Right kidney (tissue), 1 donor: ENCODE measurements at regions not wholly inside any gene's neighbourhood (a gene's known extent, or its start where the extent isn't known, plus 50 kb on each side); places are given as distances from the start of the nearest gene placed in this dataset.

Source experiments
- DNase-seq: peaks from one replicate; pipeline ENCODE4 v3.0.0-alpha.2; 2016

DNA sequence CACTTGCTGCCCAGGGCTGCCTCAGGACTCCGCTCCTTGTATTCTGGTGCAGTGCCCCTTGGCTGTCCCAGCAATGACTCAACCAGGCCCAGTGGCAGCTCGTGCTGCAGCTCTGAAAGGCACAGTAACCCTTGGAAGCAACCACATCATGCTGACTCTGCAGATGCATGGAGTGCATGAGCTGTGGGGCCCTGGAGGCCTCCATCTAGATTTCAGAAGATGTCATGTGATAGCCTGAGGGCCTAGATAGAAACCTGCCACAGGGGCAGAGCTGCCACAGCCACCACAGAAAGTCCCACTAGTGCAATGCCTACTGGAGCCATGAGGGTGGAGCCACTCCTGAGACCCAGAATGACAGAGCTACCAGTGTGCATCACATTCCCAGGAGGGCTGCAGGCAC, 117.1 kb upstream of the SMAD3 start:
- DNase-seq, result no peak

DNA sequence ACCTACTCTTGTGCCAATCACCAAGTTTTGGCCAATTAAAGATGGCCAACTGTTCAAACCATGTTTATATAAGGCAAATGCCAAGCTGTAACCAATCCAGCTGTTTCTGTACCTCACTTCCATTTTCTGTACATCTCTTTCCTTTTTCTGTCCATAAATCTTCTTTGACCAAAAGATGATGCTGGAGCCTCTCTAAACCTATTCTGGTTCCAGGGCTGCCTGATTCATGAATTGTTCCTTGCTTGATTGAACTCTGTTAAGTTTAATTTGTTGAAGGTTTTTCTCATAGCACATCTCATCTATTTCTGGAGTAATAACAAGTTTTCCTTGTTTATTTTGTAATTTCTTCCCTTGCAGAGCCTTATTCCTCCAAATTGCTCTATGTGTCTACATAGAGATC, 115.3 kb upstream of the SMAD3 start:
- DNase-seq, result no peak

DNA sequence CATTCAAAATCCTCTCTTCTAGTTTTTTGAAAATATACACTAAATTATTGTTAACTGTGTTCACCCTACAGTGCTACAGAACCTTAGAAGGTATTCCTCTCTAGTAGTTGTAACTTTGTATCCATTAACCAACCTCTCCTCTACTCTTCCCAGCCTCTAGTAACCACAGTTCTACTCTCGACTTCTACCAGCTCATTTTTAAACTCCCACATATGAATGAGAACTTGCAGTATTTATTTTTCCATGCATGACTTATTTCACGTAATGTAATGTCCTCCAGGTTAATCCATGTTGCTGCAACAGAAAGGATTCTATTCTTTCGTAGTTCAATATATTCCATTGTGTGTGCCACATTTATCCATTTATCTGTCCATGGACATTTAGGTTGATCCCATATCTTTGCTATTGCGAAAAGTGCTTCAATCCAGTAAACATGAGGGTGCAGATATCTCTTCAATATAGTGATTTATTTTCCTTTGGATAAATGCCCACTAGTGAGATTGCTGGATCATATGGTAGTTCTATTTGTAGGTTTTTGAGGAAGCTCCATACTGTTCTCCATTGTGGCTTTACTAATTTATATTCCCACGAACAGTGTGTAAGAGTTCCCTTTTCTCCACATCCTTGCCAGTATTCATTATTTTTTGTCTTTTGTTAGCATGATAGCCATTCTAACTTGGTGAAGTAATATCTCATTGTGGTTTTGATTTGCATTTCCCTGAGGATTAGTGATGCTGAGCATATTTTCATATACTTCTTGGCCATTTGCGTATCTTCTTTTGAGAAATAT, 113.7 kb upstream of the SMAD3 start:
- DNase-seq, result no peak

DNA sequence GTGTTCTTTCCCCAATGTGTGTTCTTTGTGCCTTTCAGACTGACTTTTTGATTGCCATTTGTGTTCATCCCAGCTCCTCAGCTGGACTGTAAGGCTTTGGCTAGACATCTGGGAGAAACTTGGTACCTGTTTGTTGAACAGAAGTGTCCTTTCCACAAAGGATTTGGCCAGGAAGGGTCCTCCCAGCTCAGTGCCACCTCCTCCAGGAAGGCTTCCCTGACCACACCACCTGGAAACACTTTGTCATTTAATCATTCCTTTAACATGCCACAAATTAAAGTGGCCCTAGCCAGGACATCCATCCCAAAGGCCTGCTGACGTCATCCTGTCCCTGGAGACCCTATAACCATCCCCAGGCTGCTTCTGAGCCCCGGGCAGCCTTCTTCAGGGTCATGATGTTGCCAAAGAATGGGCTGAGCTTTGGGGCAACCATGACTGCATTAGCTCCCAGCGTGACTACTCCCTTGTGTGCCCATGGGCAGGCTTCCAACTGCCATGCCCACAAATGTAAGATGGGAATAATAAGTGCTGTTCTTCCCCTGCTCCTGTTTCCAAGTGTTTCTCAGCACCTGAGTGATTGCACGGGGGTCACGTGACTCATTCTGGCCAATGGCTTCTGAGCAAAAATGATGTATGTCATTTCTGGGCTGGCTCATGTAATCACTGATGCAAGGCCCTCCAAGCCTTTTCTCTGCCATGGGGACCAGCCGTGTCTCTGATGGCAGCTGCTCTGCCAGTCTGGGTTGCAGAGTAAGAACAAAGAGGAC, 112.5 kb upstream of the SMAD3 start:
- no peak for DNase-seq

DNA sequence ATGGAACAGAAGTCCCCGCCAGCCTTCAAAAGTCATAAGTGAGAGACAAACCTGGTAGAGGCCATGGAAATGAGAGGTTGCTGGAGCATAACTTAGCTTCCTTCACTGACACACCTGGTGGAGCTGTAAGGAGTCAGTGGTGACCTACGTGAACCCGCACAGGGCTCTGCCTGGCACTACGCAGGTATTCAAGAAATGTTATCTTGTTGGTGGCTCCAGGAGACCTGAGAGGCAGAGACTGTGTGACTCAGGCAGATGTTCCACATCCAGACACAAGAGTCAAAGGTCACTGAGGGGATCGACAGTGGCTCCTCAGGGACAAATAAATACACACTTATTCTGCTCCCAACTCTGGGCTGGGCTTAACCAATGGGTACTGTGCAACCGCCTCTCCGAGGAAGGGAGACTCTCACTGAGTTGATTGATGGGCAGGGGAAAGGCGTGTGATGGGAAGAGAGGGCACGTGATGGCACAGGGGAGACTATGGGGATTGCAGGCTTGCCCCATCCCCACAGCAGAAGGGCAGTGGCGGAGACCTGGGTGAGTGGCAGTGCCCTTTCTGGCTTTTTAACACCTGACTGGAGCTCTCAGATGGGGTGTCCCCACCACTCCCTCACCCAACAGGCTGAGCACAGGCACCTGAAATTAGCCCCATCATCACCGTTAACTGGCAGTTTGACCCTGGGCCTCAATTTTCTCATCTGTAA, 111.7 kb upstream of the SMAD3 start:
- no peak for DNase-seq

DNA sequence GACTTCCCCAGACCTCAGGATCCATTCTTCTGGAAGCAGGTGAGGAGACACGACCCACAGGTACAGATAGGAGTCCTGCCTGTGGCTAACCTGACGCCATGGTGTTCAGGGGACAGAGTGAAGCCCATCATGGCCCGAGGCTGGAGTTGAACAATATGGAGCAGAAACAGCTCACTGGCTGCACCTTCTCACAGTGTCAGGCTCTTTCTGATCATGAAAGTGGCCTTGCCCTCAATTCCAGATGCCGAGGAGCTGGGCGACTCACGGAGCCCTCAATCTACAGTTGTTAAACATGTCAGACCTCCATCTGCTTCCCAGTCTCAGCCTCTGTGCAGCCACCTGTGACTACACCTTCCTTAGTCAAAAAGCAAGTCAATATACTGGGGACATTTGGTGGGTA, 110.8 kb upstream of the SMAD3 start:
- no peak for DNase-seq

DNA sequence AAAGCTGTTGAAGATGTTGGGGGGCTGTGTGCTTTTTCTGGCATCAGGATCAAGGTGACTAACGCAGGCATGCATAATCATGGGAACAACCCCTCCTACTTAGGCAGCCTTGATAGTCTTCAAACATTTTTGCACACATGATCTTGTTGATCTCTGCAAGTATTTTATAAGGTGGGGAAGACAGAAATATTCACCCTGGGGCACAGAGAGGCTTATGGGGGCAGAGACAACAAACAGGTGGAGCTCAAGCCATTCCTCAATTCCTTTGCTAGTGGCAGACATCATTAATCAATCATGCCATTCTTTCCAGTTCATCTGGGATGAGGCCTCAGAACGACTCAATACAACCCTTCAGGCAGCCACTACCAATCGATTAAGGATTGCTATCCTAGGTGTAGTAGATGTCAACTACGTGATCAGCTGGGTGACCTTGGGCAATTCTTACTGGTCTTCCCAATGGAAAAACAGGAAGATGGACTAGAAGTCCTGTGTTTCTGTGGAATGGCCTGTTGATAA, 110.3 kb upstream of the SMAD3 start:
- no peak for DNase-seq

DNA sequence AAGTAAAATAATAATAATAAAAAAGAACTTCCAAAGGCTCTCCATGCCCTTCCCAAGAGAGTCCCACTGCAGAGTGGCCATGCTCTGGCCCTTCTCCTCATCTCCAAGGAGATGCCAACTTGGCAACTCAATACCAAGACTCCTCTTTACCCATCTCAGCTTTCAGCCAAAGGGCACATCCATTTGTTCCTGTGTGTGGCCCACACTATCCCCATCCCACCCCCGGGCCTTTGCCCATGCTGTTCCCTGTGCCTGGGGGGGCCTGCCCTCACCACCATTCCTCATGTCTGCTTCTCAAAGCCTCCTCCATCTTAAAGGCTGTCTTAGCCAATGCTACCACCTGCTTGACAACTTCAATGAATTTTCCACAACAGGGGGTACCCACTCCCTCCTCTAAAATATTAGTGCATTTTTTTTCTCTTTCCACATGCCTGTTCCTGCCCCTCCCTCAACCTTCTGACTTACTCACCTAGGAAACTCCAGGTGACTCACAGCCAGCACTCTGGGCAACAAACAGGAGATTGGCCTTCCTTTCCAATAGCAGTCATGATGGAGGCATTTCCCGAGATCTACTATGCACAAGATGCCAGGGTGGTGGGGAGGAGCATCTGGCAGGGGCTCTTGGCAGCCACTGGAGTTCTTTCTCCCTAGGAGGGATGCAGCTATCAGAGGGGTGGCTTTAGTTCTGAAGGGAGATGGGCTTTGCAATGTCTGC, 109.4 kb upstream of the SMAD3 start:
- DNase-seq, result no peak

DNA sequence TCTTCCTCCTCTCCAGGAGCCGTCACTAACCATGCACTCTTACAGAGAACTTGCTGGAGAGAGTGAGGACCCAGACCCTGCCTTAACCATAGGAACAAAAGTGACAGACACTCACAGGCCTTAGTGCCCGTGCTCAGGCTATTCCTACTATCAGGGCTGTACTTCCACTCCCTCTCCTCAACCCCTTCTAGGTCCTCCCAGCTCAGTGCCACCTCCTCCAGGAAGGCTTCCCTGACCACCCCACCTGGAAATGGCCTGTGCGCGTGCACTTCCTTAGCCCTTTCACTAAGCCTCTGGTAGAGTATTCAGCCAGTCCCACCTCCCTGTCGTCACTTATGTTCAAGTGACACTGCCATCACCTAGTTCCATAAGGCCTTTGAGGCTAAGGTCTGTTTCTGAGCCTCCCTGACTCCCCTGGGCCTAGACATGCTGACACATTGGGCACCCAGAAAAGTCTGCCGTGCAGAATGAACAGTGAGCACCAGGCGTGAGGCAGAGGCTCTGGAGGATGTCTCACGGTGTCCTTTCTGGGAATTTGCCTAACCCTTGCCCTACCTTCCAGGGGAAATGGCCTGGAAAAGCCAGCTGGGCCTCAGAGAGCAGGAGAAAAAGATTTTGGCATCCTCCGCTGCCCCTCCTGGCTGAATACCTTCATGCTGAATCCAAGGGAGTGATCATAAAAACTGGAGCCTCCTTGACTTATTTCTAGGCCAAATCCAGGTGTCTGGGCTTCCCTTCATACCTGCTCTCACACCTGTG, 108.6 kb upstream of the SMAD3 start:
- DNase-seq, result no peak

DNA sequence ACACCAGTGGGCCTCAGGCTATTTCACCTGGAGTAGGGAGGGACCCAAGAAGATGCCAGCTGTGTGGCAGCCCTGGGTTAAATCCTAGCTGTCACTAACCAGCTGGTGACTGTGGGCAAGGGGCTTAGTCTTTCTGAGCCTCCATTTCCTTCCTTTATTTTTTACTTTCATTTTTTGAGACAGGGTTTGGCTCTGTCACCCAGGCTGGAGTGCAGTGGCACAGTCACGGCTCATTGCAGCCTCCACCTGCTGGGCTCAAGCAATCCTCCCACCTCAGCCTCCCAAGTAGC, 108.0 kb upstream of the SMAD3 start:
- no peak for DNase-seq

DNA sequence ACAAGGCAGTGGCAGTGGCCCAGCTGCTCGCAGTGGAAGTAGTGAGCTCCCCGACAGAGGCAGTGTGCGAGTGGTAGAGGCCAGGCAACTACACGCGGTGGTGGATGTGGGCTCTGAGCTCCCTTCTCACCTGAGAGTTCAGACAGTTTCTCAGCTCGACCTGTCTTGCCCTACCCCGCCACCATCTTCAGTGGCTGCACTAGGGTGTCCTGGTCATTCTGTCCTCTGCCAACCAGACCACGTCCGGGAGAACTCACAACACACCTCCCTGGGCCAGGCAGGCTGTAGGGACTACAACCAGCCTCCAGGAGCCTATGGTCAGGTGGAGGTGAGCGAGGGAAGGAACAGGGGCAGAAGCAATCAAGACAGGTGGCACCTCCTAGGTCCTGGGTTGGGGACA, 106.3 kb upstream of the SMAD3 start:
- DNase-seq, result no peak

DNA sequence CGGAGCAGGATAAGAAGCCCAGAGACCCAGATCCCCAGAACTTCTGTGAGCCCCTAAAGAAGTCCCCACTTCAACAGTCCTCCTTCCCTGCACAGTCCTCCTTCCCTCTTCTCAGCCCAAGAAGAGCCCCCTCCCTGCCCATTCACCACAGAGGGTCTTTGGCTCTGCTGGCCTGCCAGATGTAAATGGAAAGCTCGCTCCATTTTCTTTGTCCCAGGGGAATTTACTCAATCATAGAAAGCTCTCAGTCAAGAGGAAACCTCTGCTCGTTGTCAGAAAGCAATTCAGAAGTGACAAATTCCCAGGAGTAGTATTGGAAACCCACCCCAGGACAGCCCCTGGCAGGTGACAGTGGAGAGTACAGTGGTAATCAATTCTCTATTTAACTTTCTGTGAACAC, 105.5 kb upstream of the SMAD3 start:
- no peak for DNase-seq

DNA sequence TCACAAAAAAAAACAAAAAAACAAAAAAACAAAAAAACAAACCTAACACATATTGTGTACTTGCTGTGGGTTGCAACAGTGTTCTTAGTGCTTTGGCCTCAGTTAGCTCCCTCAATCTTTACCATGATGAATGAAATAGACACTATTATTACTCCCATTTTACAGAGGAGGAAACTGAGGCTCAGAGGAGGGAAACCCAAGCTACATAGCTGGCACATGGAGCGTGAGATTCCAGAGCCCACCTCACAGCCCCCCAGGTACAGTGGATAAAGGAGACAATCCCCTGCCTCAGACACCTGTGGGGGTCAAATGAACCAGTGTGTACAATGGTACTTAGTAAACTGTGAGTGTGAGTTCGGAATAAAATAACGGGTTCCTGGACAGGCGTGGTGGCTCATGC, 104.9 kb upstream of the SMAD3 start:
- DNase-seq, result no peak

DNA sequence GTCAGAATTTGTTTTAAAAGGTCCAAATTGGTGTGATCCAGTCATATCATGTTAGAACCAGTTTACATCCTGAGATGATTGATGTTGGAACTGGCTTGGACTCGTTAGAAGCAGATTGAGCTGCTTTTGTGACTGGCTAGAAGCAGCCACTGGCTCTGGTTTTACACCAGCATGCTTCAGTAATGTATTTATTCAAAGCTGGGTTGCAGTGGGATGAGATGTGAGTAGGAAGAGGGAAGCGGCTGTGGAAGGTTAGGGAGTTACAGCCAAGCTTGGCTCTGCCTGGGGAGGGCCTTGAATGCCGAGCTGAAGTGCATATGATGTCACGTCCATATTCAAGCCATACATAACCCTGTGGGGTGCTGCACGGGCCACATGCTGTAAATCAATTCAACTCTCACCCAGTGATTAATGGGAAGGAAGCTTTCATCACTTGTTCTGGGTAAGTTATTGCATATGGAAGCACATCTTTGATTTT, 104.0 kb upstream of the SMAD3 start:
- DNase-seq, result no peak

DNA sequence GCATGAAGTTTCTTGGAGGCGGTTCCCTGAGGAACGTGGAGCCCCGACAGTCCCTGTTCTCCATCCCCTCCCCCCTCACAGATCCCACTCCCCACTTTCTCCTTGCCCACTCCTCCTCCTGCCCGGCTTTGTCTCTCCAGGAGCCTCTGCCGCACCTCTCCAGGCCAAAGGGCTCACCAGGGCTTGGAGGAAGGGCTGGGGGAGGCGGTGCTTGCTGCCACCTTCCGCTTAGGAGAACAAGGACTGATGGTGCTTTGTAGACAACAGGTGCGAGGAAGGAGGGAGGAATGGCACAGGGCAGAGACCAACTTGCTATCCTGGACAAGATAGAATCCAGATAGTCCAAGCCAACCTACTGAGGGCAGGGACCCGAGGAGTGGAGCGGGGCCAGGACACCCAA, 103.5 kb upstream of the SMAD3 start:
- no peak for DNase-seq

DNA sequence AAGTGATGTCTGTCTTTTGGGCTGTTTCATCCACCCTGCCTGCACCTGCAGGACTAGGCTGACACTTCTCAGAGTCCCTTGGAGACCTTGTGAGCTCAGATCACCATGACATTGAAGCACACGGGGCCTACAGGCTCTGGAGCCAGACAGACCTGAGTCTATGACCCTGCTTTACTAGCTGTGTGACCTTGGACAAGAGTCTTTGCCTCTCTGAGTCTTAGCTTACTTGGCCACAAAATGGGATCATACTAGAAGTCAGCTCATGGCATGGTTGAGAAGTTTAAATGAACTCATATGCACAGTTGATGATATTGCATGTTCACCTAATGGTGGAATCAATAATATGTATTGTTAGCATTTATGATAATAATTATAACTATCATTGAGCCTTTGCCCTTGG, 102.9 kb upstream of the SMAD3 start:
- no peak for DNase-seq

DNA sequence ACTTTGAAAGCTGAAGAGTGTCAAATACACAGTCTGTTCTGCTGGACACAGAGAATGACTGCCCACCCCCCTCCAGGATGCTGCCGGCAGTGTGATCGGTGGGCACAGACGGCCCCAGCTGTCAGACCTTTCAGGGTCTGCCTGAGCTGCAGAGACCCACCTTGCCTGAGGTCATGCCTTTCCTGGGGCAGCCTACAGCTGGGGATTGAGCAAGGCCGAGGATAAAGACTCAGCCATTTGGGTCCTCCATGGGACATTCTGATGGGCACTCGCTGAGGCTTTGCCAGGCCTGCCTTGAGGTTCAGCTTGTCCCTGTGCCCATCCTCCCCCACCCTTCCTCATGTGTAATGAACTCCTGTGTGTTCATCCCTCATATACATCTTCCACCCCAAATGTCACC, 102.3 kb upstream of the SMAD3 start:
- no peak for DNase-seq

DNA sequence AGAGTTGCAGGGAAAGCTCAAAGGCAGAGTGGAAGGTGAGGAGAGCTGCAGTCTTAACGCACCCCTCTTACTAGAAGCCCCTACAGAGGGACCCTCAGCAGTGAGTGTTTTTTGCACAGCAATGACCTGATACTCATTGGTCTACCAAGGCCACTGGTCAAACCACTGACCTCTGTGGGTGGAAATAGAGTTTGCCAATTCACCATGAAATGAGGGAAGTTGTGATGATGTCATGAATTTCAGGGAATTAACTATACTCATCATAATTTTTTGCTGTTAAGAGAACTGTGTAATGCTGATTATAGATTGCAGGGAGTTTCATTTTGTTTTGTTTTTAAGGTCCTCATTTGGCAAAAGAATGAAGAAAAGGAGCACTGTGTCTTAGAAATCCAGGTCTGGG, 101.7 kb upstream of the SMAD3 start:
- DNase-seq, result no peak

DNA sequence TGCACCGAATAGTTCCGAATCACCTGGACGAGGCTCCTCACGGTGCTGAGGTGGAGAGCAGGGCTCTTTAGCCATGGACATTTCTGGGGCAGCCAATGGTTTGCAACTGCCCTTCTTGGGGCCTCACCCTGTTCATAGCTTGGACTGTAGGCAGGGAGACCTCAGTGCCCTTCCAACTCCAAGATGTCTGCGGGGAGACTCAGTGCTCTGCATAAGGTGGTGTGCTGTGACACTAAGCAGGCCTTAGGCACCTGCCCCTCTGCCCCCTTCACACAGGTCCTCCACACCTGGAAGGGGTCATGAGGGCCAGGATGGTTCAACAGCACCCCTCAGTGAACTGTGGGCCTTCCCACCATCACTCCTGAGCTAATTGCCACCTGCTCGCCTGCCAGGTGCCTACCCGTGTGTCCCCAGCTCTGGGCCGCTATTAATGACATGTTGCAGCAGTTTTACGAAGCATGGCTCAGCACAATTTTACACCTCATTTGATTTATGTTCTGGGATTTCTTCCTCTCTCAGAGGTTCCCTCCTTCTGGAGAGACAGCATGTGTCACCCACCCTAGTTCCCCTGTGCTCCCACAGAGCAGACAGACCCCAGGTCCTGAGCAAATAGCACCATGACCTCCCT, 101.2 kb upstream of the SMAD3 start:
- no peak for DNase-seq

DNA sequence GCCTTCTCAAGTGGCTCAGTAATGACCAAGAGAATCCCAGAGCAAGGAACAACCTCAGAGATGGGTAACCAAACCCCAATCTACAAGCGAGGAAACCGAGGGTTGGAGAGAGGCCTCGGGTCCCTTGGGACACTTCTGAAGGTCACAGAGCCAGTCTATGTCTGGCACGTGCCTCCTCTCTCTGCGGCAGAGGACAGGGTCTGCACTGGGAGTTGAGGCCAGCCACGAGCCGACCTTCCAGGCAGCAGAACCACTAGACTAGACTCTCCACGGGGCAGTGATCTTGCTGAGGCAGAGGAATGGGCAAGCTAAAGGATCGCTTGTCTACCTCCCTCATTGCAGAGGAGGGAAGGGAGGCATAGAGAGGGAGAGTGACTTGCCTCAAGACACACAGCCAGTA, 100.6 kb upstream of the SMAD3 start:
- no peak for DNase-seq

DNA sequence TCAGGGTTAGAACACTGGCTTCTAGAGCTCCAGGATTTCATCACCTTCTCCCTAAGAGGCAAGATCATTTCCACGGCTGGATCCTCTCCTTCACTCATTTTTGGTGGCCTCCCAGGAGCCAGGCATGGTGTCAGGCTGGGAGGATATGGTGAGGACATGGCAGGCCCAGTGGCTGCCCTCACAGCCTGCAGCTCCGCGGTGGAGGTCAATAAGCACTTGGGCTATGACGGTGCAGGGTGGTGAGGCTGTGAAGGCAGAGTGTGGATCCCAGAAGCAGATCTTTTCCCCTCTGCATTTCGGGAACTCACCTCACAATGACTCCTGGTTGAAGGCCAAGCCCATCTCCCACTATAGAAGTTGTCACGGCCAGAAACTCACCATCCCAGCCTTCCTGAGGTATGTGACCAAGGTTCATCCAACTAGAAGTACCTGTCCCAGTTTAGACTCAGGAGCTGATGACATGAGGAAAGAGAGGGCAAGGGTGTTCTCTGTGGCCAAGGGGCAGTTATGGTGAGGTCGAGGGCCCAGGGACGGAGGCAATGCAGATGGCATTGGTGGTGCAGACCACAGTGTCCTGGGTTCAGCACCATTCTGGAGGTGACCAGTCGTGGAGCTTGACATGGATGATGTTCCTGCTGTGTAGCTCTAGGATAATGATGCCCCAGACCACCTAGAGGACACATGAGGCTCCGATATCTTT, 100.1 kb upstream of the SMAD3 start:
- no peak for DNase-seq
